MM.1S (cell line): ENCODE measurements at regions not wholly inside any gene's neighbourhood (a gene's known extent, or its start where the extent isn't known, plus 50 kb on each side); places are given as distances from the start of the nearest gene placed in this dataset.

Experiments
- DNase-seq: peaks from one replicate; pipeline ENCODE4 v3.0.0-alpha.2; 2015
- H2AFZ ChIP-seq: fragments of 300-600 bp; sonication (generic); 2 replicates; pipeline ENCODE4 v1.6.0; 2016; ENCODE audit warnings: antibody characterized with exemption, low read length
- H3F3A ChIP-seq: fragments of 300-600 bp; sonication (generic); 2 replicates; pipeline ENCODE4 v1.6.1; 2016; ENCODE audit warnings: mild to moderate bottlenecking, antibody characterized with exemption, low read length, moderate library complexity, mixed read lengths; ENCODE audit not compliant: insufficient read depth
- H3K27ac ChIP-seq: fragments of 300-600 bp; sonication (generic); 2 replicates; pipeline ENCODE4 v1.5.1; 2016; ENCODE audit warnings: mild to moderate bottlenecking, low read length
- H3K27me3 ChIP-seq: fragments of 300-600 bp; sonication (generic); replicated peaks from 2 replicates; pipeline ENCODE4 v1.6.0; 2016; ENCODE audit warnings: low read length; ENCODE audit not compliant: insufficient read depth
- H3K36me3 ChIP-seq: fragments of 300-600 bp; sonication (generic); replicated peaks from 2 replicates; pipeline ENCODE4 v1.6.1; 2016; ENCODE audit warnings: mild to moderate bottlenecking, low read length, mixed read lengths; ENCODE audit not compliant: insufficient read depth
- H3K4me1 ChIP-seq: fragments of 300-600 bp; sonication (generic); 2 replicates; pipeline ENCODE4 v1.6.1; 2016; ENCODE audit warnings: low read length, mixed read lengths
- H3K4me2 ChIP-seq: fragments of 300-600 bp; sonication (generic); 2 replicates; pipeline ENCODE4 v1.6.0; 2016; ENCODE audit warnings: low read depth, low read length
- H3K4me3 ChIP-seq: fragments of 300-600 bp; sonication (generic); 2 replicates; pipeline ENCODE4 v1.5.1; 2016; ENCODE audit warnings: low read length, mixed read lengths
- H3K79me2 ChIP-seq: fragments of 300-600 bp; sonication (generic); 2 replicates; pipeline ENCODE4 v1.6.1; 2016; ENCODE audit warnings: mixed run types, low read length, mixed read lengths
- H3K9ac ChIP-seq: fragments of 300-600 bp; sonication (generic); 2 replicates; pipeline ENCODE4 v1.6.1; 2016; ENCODE audit warnings: low read length, mixed read lengths
- H3K9me2 ChIP-seq: fragments of 300-600 bp; sonication (generic); replicated peaks from 2 replicates; pipeline ENCODE4 v1.6.1; 2016; ENCODE audit warnings: mild to moderate bottlenecking, low read length, mixed read lengths; ENCODE audit not compliant: insufficient read depth
- H3K9me3 ChIP-seq: fragments of 300-600 bp; sonication (generic); replicated peaks from 2 replicates; pipeline ENCODE4 v1.6.1; 2016; ENCODE audit warnings: mild to moderate bottlenecking, low read length, mixed read lengths; ENCODE audit not compliant: insufficient read depth
- H4K20me1 ChIP-seq: fragments of 300-600 bp; sonication (generic); 2 replicates; pipeline ENCODE4 v1.6.1; 2016; ENCODE audit warnings: mild to moderate bottlenecking, low read length, moderate library complexity, mixed read lengths; ENCODE audit not compliant: insufficient read depth
- CTCF ChIP-seq: fragments of 300-600 bp; sonication (generic); IDR thresholded peaks from 2 replicates; pipeline ENCODE4 v1.5.1; 2016; ENCODE audit warnings: antibody characterized with exemption, low read length, mixed read lengths
- EZH2 ChIP-seq: fragments of 300-600 bp; sonication (generic); optimal IDR thresholded peaks from 2 replicates; pipeline ENCODE3; 2017; ENCODE audit warnings: low read depth, mild to moderate bottlenecking, antibody characterized with exemption, low read length, mixed read lengths
- EZH2phosphoT487 ChIP-seq: fragments of 300-600 bp; sonication (generic); IDR thresholded peaks from 2 replicates; pipeline ENCODE4 v1.6.1; 2018; ENCODE audit warnings: antibody characterized with exemption, low read length

DNA sequence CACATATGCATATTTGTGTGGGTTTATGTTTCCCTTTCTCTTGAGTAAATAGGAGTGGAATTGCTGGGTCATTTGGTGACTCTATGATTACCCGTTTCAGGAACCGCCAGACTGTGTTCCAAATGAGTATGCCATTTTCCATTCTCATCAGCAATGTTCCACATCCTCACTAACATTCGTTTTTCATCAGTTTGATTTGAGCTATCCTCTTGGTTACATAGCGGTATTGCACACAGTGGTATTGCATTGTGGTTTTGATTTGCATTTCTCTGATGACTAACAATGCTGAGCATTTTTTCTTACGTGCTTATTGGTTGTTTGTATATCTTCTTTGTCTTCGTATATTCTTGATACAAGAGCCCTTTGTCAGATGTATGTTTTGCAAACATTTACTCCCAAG lies 218.0 kb upstream of the AMOT start:
- H3K4me1 ChIP-seq = no peaks in the 10 kb centered on the region
- no peaks in the 10 kb centered on the region for H3K27me3 ChIP-seq
- H3K27ac ChIP-seq = no peak overlapping the region
- H2AFZ ChIP-seq = no peak overlapping the region
- no peaks in the 10 kb centered on the region for H3K9me2 ChIP-seq
- no peak for DNase-seq
- no peaks in the 10 kb centered on the region for H3K36me3 ChIP-seq
- no peaks in the 10 kb centered on the region for H3K9me3 ChIP-seq
- H3F3A ChIP-seq = no peaks in the 10 kb centered on the region
- no peaks in the 10 kb centered on the region for H3K79me2 ChIP-seq
- H4K20me1 ChIP-seq = no peaks in the 10 kb centered on the region
- H3K4me2 ChIP-seq = no peak overlapping the region
- no peak overlapping the region for H3K9ac ChIP-seq
- no peak for TF ChIP-seq CTCF
- TF ChIP-seq EZH2phosphoT487 = no peak
- no peak for TF ChIP-seq EZH2
- no peak overlapping the region for H3K4me3 ChIP-seq

- H2AFZ ChIP-seq = no peak overlapping the region
- H3K79me2 ChIP-seq = no peaks in the 10 kb centered on the region
- no peaks in the 10 kb centered on the region for H3K36me3 ChIP-seq
- TF ChIP-seq EZH2phosphoT487 (no peak), EZH2 (no peak), CTCF (no peak)
- H3K27ac ChIP-seq = no peak overlapping the region
- no peak for DNase-seq
- H3K9me3 ChIP-seq = no peaks in the 10 kb centered on the region
- H3K9me2 ChIP-seq = no peaks in the 10 kb centered on the region
- H3F3A ChIP-seq = no peaks in the 10 kb centered on the region
- no peaks in the 10 kb centered on the region for H3K4me1 ChIP-seq
- no peak overlapping the region for H3K4me3 ChIP-seq
- H3K9ac ChIP-seq = no peak overlapping the region
- no peak overlapping the region for H3K4me2 ChIP-seq
- H3K27me3 ChIP-seq = no peaks in the 10 kb centered on the region
- H4K20me1 ChIP-seq = no peaks in the 10 kb centered on the region
Observed at GRCh38 chrX:113048896-113049295, 208.3 kb upstream of the AMOT start.

DNA sequence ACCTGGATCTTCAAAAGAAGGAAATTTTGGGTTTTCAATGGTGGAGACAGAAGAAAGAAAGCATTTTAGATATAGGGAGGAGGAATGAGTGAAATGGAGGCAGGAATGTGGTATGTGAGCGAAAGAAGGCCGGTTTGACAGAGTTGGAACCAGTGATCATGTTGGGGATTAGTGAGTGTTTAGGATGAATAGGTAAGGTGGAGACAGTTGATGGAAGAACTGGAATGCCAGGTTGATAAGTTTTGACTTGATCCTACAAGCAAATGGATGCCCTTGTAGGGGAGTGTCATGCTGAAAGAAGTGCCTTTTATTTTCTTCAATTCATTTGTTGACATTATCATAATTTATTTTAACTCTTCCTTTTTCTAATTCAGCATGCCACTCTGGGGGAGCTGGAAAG lies 207.8 kb upstream of the AMOT start:
- H3K4me2 ChIP-seq = no peak overlapping the region
- H3K9ac ChIP-seq = no peak overlapping the region
- no peaks in the 10 kb centered on the region for H3K79me2 ChIP-seq
- H2AFZ ChIP-seq = no peak overlapping the region
- H3K27me3 ChIP-seq = no peaks in the 10 kb centered on the region
- H3K4me1 ChIP-seq = no peaks in the 10 kb centered on the region
- H3K4me3 ChIP-seq = no peak overlapping the region
- no peak overlapping the region for H3K27ac ChIP-seq
- no peaks in the 10 kb centered on the region for H3K36me3 ChIP-seq
- DNase-seq = no peak
- no peaks in the 10 kb centered on the region for H3K9me2 ChIP-seq
- no peaks in the 10 kb centered on the region for H4K20me1 ChIP-seq
- no peaks in the 10 kb centered on the region for H3F3A ChIP-seq
- no peak for TF ChIP-seq CTCF
- no peak for TF ChIP-seq EZH2phosphoT487
- no peak for TF ChIP-seq EZH2
- H3K9me3 ChIP-seq = no peaks in the 10 kb centered on the region
